CD4-positive, alpha-beta T cell treated with Interleukin-17A for 4 hours (primary cell): ENCODE measurements at regions not wholly inside any gene's neighbourhood (a gene's known extent, or its start where the extent isn't known, plus 50 kb on each side); places are given as distances from the start of the nearest gene placed in this dataset.

ENCODE experiments used
- DNase-seq: peaks from one replicate; pipeline ENCODE4 v3.0.0-alpha.2; 2020; ENCODE audit warnings: mixed read lengths

DNA sequence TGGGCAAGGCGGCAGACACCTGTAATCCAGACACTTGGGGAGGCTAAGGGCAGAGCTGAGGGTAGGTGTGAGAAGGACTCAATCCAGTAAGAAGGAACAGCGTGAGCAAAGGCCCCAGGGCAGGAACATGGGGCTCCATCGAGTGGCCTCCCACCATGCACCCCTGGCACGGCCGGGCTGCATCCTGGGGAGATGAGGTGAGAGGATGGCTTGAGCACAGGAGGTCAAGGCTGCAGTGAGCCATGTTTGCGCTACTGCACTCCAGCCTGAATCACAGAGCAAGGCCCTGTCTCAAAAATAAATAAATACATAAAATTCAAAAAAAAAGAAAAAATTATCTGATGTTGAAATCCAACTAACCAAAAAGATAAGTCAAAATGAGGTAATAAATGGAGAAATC lies 58.5 kb downstream of the ARL6IP4 start:
- DNase-seq = no peak

DNA sequence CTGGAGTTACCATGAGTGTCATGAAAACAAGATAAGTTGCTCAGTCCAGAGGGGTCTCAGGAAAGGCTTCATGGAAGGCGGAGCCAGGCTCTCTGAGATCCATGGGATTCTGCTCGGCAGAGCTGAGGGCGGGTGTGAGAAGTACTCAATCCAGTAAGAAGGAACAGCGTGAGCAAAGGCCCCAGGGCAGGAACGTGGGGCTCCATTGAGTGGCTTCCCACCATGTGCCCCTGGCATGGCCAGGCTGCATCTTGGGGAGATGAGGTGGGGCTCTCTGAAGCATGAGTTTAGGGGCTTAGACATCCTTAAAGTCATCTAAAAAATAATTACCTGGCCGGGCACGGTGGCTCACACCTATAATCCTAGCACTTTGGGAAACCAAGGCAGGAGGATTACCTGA lies 58.0 kb downstream of the ARL6IP4 start:
- DNase-seq = no peak

DNA sequence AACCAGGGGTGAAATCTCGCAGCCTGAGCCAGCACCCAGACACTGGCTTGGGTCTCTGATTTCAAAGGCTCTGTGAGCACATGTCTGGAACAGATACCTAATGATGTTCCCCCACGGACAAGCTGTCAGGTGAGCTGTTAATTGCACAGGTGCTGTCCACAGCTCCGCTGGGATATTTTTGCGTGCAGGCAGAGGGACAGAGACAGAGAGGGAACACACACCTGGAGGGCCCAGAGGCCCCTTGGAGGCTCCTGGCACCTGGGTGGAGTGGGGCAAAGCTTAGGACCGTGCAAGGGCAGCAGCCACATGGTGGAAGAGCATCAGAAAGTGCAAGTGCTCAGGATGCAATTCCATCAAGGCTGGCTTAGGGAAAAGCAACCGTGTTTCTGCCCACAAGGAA lies 57.3 kb downstream of the ARL6IP4 start:
- no peak for DNase-seq

DNA sequence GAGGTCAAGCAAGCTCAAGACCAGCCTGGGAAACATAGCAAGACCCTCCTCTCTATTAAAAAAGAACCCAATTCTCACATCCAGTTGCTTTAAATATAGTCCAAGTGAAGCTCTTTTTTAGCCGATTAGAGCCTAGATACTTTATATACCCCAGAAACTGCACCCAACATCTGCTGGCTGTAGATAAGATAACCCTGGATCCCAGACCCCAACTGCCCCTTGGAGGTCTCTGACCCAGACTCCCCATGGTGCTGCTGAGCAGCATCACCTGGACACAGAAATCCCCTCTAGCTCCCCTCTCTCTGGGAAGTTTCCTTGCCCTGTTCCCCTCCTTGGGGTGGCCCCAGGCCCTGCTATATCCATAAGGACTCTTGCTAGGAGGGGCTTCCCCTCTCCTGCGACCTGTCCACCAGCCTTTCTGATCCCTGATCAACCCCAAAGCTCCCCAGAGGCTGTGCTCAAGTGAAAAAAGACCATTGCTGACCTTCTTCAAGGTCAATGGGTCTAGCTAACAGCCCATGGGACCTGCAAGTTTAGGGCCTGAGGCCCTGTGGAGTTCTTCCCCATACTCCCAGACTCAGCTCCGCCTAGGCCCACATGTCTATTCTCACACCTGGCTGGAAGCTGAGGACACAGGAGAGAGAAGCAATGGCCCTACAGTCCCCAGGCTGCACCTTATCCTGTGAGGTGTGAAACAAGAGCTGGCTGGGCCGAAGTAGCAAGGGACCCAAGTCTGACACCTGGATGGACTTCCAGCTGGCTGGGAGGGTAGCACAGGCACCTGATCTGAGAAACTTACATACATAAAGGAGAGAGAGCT lies 56.2 kb downstream of the ARL6IP4 start:
- DNase-seq = no peak

DNA sequence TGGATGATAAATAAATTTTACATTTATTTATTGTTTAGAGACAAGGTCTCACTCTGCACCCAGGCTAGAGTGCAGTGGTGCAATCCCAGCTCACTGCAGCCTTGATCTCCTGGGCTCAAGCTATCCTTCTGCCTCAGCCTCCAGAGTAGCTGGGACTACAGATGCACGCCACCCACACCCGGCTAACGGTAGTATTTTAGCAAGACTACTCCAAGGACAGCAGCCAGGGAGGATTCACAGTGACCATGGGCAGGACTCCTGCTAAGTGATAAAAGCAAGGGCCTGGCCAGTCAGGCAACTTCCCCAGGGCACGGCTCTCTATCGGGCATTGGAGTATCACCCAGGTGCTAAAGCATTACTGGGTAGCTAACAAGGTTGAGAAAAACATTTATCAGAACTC lies 55.4 kb downstream of the ARL6IP4 start:
- DNase-seq = no peak

DNA sequence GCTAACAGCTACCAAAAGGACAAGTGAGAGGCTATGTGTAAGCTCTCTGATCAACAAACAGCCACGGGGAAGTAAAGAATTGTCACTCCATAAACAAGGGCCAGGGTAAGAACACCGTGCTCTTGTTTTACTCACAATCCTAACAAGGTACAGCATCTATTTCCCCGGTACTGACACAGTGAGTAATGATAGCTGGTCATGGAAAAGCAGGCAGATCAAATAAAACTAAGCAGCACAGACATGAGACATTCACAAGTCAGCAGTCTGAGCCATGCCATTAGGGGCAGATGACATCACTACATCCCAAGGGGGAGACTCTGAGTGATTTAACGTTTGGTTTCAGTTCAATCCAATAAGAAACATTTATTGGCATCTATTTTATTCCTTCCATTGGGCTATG lies 54.4 kb downstream of the ARL6IP4 start:
- DNase-seq = peak; percentile 21

DNA sequence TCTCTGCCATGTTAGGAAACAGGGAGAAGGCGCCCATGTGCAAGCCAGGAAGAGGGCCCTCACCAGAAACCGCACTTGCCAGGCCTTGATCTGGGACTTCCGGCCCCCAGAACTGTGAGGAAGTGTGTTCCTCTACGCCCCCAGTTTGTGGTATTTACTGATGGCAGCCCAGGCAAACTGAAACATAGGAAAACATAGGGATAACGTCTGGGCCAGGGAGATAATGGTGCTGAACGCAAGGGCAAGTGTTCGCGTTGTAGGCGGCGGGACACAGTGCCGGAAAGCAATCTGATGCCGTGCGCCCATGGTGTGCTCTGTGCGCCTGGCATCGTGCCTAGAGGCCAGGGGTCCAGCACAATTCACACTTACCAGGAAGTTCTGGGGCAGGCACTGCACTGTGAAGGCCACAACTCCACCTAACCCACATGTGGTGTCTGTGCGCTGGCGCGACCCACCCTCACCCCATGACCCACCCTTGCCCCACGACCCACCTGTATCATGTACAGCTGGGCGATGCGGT lies 53.6 kb downstream of the ARL6IP4 start:
- DNase-seq = peak; percentile 20

DNA sequence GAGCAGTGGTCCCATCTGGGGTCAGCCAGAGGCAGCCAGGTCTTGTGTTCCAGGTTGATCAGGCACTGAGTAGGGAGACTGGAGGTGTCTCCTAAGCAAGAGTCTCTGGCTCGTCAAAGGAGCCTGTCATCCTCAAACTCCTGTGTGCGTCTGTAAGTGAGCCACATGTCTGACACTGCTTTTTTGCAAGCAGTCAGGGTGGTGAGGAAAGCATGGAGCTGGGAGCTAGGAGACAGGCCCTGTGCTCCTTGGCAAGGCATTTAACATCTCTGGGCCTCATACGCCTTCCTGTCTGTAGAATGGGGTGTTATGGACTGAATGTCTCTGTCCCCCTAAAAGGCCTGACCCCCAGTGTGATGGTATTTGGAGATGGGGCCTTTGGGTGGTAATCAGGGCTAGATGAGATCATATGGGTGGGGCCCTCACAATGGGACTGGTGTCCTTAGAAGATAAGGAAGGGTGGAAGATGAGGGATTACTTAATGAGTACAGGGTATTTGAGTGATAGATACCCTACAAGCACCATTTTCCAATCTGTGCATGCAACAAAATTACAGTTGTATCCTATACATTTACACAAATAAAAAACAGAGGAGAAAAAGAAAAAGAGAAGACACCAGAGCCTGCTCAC lies 53.0 kb downstream of the ARL6IP4 start:
- DNase-seq = no peak

DNA sequence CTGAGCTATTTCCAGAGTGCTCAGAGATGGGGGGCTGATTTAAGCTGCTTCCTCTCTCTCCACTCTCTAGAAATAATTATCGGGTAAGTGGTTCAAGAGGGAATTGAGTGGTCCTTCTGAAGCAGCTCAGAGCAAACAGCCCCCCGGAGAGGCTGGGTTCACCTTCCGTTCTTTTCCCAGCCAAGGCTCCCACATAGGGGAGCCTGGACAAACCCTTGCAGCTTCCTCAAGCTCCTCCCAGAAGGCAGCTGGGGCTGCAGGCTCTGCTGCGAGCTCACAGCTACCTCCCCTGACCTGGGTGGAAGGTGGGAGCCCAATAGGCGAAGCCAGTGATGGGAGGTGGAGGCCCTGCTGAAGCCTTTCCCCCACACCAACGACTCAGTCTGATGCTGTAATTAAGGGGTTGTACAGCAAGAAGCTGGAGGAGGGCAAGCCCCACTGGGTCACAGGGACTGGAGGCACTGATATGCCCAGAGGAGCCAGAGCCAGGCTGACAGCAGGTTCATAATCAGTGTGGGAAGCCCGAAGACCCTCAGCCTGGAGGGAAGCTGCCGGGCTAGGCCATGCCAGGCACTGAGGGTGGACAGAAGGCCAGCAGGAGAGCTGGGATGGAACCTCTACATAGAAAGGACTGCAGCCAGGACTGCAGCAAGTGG lies 52.4 kb downstream of the ARL6IP4 start:
- no peak for DNase-seq
